ENCODE measurements at regions not wholly inside any gene's neighbourhood (a gene's known extent, or its start where the extent isn't known, plus 50 kb on each side); places are given as distances from the start of the nearest gene placed in this dataset.

- DNase-seq (ENCODE audit: low spot score) (no peak), ATAC-seq (ENCODE audit: low FRiP score) (no peak)
- TF ChIP-seq CTCF (IDR thresholded peaks at IDR 0.05) = no peak
Measured at GRCh38 chr17:72446118-72446517, 325.3 kb downstream of the SOX9 start.

- ATAC-seq (ENCODE audit: low FRiP score) (no peak), DNase-seq (ENCODE audit: low spot score) (no peak)
- TF ChIP-seq CTCF (IDR thresholded peaks at IDR 0.05) = no peak
Measured at GRCh38 chr17:72446525-72447250, 325.9 kb downstream of the SOX9 start.

GRCh38 chr17:72447251-72447640 is 326.4 kb downstream of the SOX9 start:
- no peak for TF ChIP-seq CTCF (IDR thresholded peaks at IDR 0.05)
- DNase-seq (ENCODE audit: low spot score) (no peak), ATAC-seq (ENCODE audit: low FRiP score) (no peak)

- no peak for TF ChIP-seq CTCF (IDR thresholded peaks at IDR 0.05)
- ATAC-seq (ENCODE audit: low FRiP score) = no peak
Measured at GRCh38 chr17:72448019-72448418, 327.2 kb downstream of the SOX9 start.

GRCh38 chr17:72452286-72453173 is 331.7 kb downstream of the SOX9 start:
- ATAC-seq (ENCODE audit: low FRiP score) (no peak), DNase-seq (ENCODE audit: low spot score) (no peak)
- no peak for TF ChIP-seq CTCF (IDR thresholded peaks at IDR 0.05)

More at GRCh38 chr17:72448019-72448418, 327.2 kb downstream of the SOX9 start:
- no peak for DNase-seq (ENCODE audit: low spot score)

GRCh38 chr17:72454342-72454741 is 333.5 kb downstream of the SOX9 start:
- DNase-seq (ENCODE audit: low spot score) (no peak), ATAC-seq (ENCODE audit: low FRiP score) (no peak)
- no peak for TF ChIP-seq CTCF (IDR thresholded peaks at IDR 0.05)
